Right atrium auricular region (tissue), 2 donors: ENCODE measurements at regions not wholly inside any gene's neighbourhood (a gene's known extent, or its start where the extent isn't known, plus 50 kb on each side); places are given as distances from the start of the nearest gene placed in this dataset.
A peak's percentile ranks its signal among the peaks of the same experiment; 100 is the strongest.

Source experiments
- DNase-seq: peaks from one replicate; pipeline ENCODE4 v3.0.0-alpha.2; 2019; ENCODE audit warnings: low spot score
- H3K27ac ChIP-seq, 2 donors: fragments of 200-600 bp; sonication (generic); 1 replicate in 1 of 2; 2 replicates in 1 of 2; pipeline ENCODE4 v1.5.1; 2016 to 2019
- H3K27me3 ChIP-seq, 2 donors: fragments of 200-600 bp; sonication (generic); one replicate each; pipeline versions ENCODE4 v1.5.1 to v1.6.0; 2017 to 2019
- H3K36me3 ChIP-seq: fragments of 200-600 bp; sonication (generic); one replicate; pipeline ENCODE4 v1.5.1; 2016
- H3K4me1 ChIP-seq, 2 donors: fragments of 200-600 bp; sonication (generic); one replicate each; pipeline versions ENCODE4 v1.5.1 to v1.6.0; 2017 to 2019
- H3K4me3 ChIP-seq, 2 donors: fragments of 200-600 bp; sonication (generic); 1 replicate in 1 of 2; 2 replicates in 1 of 2; pipeline ENCODE4 v1.5.1; 2017 to 2019; ENCODE audit warnings: mild to moderate bottlenecking in 1 of 2, moderate library complexity in 1 of 2
- H3K9me3 ChIP-seq, 2 donors: fragments of 200-600 bp; sonication (generic); one replicate each; pipeline ENCODE4 v1.5.1; 2019
- TF ChIP-seq, protein P1 (sequence below), 2 donors: fragments of 200-600 bp; sonication (generic); IDR thresholded peaks; one replicate each; pipeline ENCODE4 v1.5.1; 2019; ENCODE audit warnings: antibody characterized with exemption in 2 of 2

DNA sequence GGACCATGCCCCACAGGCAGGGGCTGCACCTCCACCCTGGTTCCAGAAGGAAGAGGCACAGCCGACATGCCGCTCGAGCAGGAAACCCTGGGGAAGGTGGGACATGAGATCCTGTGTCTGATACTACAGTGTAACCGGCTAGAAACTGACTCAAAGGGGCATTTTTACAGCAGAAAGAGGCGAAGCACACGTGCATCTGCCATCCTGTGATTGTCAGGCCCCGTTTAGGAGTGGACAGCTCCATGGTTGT is 62.7 kb downstream of the SIK1 start:
- Histone ChIP-seq H3K36me3 (no peaks in the 10 kb centered on the region), H3K27me3 (no peaks in the 10 kb centered on the region), H3K4me3 (no peak overlapping the region), H3K4me1 (peaks cover 0 to 28% of the 10 kb centered on the region in 2 donors), H3K9me3 (no peaks in the 10 kb centered on the region), H3K27ac (no peak overlapping the region)
- DNase-seq, result no peak
- TF ChIP-seq, protein P1, sequence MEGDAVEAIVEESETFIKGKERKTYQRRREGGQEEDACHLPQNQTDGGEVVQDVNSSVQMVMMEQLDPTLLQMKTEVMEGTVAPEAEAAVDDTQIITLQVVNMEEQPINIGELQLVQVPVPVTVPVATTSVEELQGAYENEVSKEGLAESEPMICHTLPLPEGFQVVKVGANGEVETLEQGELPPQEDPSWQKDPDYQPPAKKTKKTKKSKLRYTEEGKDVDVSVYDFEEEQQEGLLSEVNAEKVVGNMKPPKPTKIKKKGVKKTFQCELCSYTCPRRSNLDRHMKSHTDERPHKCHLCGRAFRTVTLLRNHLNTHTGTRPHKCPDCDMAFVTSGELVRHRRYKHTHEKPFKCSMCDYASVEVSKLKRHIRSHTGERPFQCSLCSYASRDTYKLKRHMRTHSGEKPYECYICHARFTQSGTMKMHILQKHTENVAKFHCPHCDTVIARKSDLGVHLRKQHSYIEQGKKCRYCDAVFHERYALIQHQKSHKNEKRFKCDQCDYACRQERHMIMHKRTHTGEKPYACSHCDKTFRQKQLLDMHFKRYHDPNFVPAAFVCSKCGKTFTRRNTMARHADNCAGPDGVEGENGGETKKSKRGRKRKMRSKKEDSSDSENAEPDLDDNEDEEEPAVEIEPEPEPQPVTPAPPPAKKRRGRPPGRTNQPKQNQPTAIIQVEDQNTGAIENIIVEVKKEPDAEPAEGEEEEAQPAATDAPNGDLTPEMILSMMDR (IDR thresholded peaks at IDR 0.05), result no peak

DNA sequence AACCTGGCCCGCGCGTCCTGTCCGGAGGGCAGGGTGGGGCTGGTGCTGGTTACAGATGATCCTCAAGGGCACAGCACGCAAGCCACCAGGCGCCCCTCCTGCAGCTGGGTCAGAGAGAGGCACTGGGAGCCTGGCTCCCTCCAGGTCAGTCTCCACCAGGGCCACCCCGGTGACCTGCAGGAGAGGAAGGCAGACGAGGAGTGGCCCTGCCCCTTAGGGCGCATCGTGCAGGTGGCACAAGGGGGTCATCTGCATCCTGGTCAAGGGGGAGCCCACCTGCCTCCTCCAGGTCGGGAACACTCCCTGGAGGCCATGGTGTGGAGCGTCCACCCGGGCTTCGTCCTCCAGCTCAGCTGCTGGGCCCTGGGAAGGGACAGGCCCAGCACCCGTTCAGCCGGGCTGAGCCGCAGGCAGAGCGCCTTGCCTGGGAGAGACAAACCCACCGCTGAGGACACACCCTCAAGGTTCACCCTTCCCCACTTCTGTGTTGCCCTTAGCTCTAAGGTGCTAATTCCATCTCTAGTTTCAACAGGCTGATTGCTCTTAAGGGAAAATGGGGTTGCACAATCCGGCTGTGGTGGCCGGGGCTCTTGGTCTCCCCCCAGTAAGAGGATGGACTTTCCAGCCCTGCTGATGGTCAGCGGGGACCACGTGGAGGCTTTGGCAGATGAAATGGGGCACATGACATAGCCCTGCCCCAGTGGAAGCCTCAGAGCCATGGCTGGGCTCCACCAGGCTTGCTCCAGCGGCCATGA is 63.2 kb downstream of the SIK1 start:
- peak overlapping the region in 1 of 2 donors; percentile 84 for H3K27ac ChIP-seq
- TF ChIP-seq, protein P1 (IDR thresholded peaks at IDR 0.05), result no peak
- no peak overlapping the region for H3K4me3 ChIP-seq
- no peak for DNase-seq
- H3K4me1 ChIP-seq, result peaks cover 0 to 28% of the 10 kb centered on the region in 2 donors
- H3K36me3 ChIP-seq, result no peaks in the 10 kb centered on the region
- no peaks in the 10 kb centered on the region for H3K27me3 ChIP-seq
- no peaks in the 10 kb centered on the region for H3K9me3 ChIP-seq

DNA sequence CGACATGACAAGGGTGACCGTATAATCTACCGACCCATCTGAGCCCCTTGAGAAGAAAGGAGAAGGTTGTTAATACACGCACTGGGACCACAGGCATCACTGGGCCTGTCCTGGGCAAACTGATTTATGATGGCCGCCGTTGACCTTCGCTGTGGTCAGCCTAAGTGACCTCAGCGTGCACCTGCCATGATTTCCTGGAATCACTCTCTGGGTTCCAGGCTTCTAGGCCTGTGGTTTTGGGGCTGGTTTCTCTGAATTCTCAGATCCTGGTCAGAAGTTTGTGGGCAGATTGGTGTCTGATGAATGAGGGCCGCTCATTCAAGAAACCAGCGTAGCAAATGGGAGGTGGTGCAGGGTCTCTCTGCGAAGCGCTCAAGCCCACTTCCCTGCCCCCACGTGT is 64.0 kb downstream of the SIK1 start:
- no peaks in the 10 kb centered on the region for H3K36me3 ChIP-seq
- H3K27me3 ChIP-seq, result no peaks in the 10 kb centered on the region
- H3K9me3 ChIP-seq, result no peaks in the 10 kb centered on the region
- DNase-seq, result no peak
- H3K4me1 ChIP-seq, result peaks cover 0 to 28% of the 10 kb centered on the region in 2 donors
- no peak overlapping the region for H3K4me3 ChIP-seq
- TF ChIP-seq, protein P1 (IDR thresholded peaks at IDR 0.05), result no peak
- peak overlapping the region; percentile 84 to 86 for H3K27ac ChIP-seq

DNA sequence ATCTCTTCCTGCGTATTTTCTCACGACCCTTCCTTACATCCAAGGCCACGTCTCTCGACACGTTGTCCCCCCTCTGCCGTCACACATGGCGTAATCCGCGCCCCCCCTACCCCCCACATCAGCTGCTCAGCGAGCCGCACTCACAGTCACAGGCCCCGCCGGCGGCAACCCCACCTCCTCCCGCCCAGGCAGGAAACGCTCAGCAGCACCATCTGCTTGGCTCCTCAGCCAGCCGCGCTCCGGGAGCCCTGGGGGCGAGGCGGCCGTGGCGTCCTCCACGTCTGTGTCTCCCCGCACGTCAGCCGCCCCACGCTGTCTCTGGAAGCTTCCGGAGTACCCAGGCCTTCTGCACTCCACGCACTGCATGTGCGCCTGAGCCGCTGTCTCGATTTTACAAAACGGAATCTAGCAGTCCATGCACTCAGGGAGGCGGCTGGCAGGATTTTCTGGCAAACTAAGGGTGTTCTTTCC is 64.6 kb downstream of the SIK1 start:
- peak overlapping the region; percentile 84 to 86 for H3K27ac ChIP-seq
- TF ChIP-seq, protein P1 (IDR thresholded peaks at IDR 0.05), result no peak
- peak; percentile 88 for DNase-seq
- no peaks in the 10 kb centered on the region for H3K9me3 ChIP-seq
- H3K4me1 ChIP-seq, result peaks cover 0 to 28% of the 10 kb centered on the region in 2 donors
- H3K4me3 ChIP-seq, result peak overlapping the region; percentile 8 to 39
- no peaks in the 10 kb centered on the region for H3K36me3 ChIP-seq
- H3K27me3 ChIP-seq, result no peaks in the 10 kb centered on the region

DNA sequence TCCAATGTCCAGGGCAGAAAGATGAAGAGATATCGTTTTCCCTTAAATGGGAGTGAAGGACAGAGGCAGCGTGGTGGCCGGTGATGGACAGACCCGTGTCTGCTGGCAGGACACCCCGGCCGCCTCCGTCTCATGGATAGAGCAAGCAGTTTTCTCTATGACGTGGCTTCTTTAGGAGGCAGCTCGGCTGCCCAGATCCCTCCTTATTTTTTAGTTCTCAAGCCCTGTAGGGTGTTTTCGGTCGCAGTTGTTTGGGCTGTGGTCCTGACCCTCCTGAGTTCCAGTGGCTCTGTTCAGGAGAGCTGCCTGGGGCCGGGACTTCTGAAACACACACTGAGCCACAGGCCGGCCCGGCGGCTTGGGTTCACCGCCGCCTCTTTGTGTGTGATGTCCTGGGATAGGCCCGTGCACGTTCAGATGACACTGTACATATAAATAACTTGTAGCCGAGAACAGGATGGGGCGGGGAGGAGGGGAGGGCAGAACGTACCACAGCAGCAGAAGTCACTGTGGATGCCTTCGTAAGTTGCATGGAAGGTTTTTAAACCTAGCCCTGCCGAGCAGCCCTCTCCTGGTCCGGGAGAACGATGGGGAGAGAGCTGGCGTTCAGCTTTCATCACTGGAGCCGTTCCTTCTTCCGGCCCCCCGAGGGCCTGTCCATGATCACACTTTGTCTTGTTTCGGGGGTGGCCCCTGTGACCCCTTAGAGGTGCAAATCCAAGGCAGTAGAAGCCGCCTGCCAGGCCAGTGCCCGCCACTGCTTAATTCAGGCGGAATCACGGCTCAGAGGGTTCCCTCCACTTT is 65.2 kb downstream of the SIK1 start:
- Histone ChIP-seq H3K4me1 (peaks cover 0 to 28% of the 10 kb centered on the region in 2 donors), H3K27ac (peak overlapping the region; percentile 84 to 86), H3K9me3 (no peaks in the 10 kb centered on the region), H3K4me3 (peak overlapping the region; percentile 8 to 39), H3K27me3 (no peaks in the 10 kb centered on the region), H3K36me3 (no peaks in the 10 kb centered on the region)
- TF ChIP-seq, protein P1 (IDR thresholded peaks at IDR 0.05), result no peak
- DNase-seq, result peak; percentile 85
